ENCODE measurements at regions not wholly inside any gene's neighbourhood (a gene's known extent, or its start where the extent isn't known, plus 50 kb on each side); places are given as distances from the start of the nearest gene placed in this dataset.
"Not testable (repeated sequence)": the region's sequence is repeated elsewhere in the genome, so short reads cannot be mapped to it uniquely, and the experiment has no call there.

DNA sequence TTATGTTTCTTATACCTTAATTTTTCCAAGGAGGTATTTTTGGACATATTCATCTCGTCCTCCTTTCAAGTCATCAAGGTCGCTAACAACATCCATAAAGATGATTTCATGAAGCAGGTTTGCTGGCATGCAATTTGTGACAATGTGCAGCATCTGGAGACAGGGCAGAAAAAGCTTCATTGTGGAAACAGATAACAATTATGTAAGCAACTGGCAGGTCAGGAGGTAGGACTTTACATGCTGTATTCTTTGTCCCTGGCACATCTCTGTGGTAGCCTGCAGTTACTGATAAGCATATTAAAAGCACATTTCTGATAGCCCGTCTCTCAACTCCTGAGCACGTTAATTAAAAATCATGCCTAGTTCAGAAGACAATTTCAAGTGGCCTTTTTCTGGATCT is 156.8 kb downstream of the LEPR start:
- Mint-ChIP-seq H3K4me3 (ENCODE audit: low read depth, unreplicated experiment) (no peak overlapping the region), H3K27ac (ENCODE audit: unreplicated experiment) (no peak overlapping the region), H3K9me3 (ENCODE audit: low read depth, unreplicated experiment) (no peaks in the 10 kb centered on the region), H3K36me3 (ENCODE audit: insufficient read depth, unreplicated experiment) (no peaks in the 10 kb centered on the region), H3K4me1 (ENCODE audit: low read depth, unreplicated experiment) (no peaks in the 10 kb centered on the region), H3K27me3 (ENCODE audit: unreplicated experiment) (no peaks in the 10 kb centered on the region)
- TF ChIP-seq CTCF (IDR thresholded peaks at IDR 0.05; ENCODE audit: unreplicated experiment) = no peak
- CTCF ChIA-PET = no interaction called here
- BruUV-seq (replicated peaks) = no TSS peak
- intact Hi-C loops (cut with micrococcal nuclease; ENCODE audit: unreplicated experiment) = no loop called here
- DNase-seq = no peak

DNA sequence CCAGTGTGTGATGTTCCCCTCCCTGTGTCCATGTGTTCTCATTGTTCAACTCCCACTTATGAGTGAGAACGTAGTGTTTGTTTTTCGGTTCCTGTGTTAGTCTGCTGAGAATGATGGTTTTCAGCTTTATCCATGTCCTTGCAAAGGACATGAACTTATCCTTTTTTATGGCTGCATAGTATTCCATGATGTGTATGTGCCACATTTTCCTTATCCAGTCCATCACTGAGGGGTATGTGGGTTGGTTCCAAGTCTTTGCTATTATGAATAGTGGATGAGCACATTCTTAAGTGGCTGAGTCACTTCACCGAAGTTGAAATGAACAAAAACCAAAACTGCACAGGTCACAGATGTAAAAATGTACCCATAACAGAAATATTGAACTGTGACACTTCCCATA is 157.5 kb downstream of the LEPR start:
- CTCF ChIA-PET; H3K4me3 Mint-ChIP-seq (ENCODE audit: low read depth, unreplicated experiment); H3K27ac Mint-ChIP-seq (ENCODE audit: unreplicated experiment); BruUV-seq (replicated peaks); intact Hi-C loops (cut with micrococcal nuclease; ENCODE audit: unreplicated experiment); H3K9me3 Mint-ChIP-seq (ENCODE audit: low read depth, unreplicated experiment); H3K36me3 Mint-ChIP-seq (ENCODE audit: insufficient read depth, unreplicated experiment); H3K4me1 Mint-ChIP-seq (ENCODE audit: low read depth, unreplicated experiment); H3K27me3 Mint-ChIP-seq (ENCODE audit: unreplicated experiment); DNase-seq: not testable (repeated sequence)

- Mint-ChIP-seq H3K4me1 (ENCODE audit: low read depth, unreplicated experiment) (no peaks in the 10 kb centered on the region), H3K9me3 (ENCODE audit: low read depth, unreplicated experiment) (no peaks in the 10 kb centered on the region), H3K36me3 (ENCODE audit: insufficient read depth, unreplicated experiment) (no peaks in the 10 kb centered on the region), H3K27me3 (ENCODE audit: unreplicated experiment) (no peaks in the 10 kb centered on the region), H3K27ac (ENCODE audit: unreplicated experiment) (no peak overlapping the region), H3K4me3 (ENCODE audit: low read depth, unreplicated experiment) (no peak overlapping the region)
- intact Hi-C loops (cut with micrococcal nuclease; ENCODE audit: unreplicated experiment) = loop anchor here (1.0 kb wide), 1 partner anchor 150 kb away; no protein-coding TSS in a partner anchor
- DNase-seq = peak; percentile 5
- no peak for TF ChIP-seq CTCF (IDR thresholded peaks at IDR 0.05; ENCODE audit: unreplicated experiment)
- no TSS peak for BruUV-seq (replicated peaks)
- CTCF ChIA-PET = no interaction called here
These were observed 160.7 kb downstream of the LEPR start for GRCh38 chr1:65581119-65581518.

- no TSS peak for BruUV-seq (replicated peaks)
- intact Hi-C loops (cut with micrococcal nuclease; ENCODE audit: unreplicated experiment) = no loop called here
- CTCF ChIA-PET = no interaction called here
These were observed 163.9 kb downstream of the LEPR start for GRCh38 chr1:65584399-65584798.

DNA sequence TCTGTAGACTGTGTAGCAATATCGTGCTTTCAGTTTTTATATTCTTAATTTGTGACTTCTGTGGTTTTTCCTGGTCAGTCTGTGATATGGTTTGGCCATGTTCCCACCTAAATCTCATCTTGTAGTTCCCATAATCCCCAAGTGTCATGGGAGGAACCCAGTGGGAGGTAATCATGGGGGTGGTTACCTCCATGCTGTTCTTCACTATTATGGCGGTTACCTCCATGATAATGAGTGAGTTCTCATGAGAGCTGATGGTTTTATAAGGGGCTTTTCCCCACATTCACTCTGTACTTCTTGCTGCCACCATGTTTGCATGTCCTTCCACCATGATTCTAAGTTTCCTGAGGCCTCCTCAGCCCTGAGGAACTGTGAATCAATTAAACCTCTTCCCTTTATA is 169.8 kb downstream of the LEPR start:
- CTCF ChIA-PET = no interaction called here
- no peak for TF ChIP-seq CTCF (IDR thresholded peaks at IDR 0.05; ENCODE audit: unreplicated experiment)
- no peak overlapping the region for H3K4me3 Mint-ChIP-seq (ENCODE audit: low read depth, unreplicated experiment)
- no peak for DNase-seq
- H3K36me3 Mint-ChIP-seq (ENCODE audit: insufficient read depth, unreplicated experiment) = no peaks in the 10 kb centered on the region
- H3K9me3 Mint-ChIP-seq (ENCODE audit: low read depth, unreplicated experiment) = no peaks in the 10 kb centered on the region
- no peaks in the 10 kb centered on the region for H3K27me3 Mint-ChIP-seq (ENCODE audit: unreplicated experiment)
- no peaks in the 10 kb centered on the region for H3K4me1 Mint-ChIP-seq (ENCODE audit: low read depth, unreplicated experiment)
- H3K27ac Mint-ChIP-seq (ENCODE audit: unreplicated experiment) = no peak overlapping the region
- BruUV-seq (replicated peaks) = no TSS peak
- intact Hi-C loops (cut with micrococcal nuclease; ENCODE audit: unreplicated experiment) = no loop called here

More at GRCh38 chr1:65584399-65584798, 163.9 kb downstream of the LEPR start:
- Mint-ChIP-seq H3K27ac (ENCODE audit: unreplicated experiment) (no peak overlapping the region), H3K36me3 (ENCODE audit: insufficient read depth, unreplicated experiment) (no peaks in the 10 kb centered on the region), H3K4me1 (ENCODE audit: low read depth, unreplicated experiment) (no peaks in the 10 kb centered on the region), H3K27me3 (ENCODE audit: unreplicated experiment) (no peaks in the 10 kb centered on the region), H3K9me3 (ENCODE audit: low read depth, unreplicated experiment) (no peaks in the 10 kb centered on the region), H3K4me3 (ENCODE audit: low read depth, unreplicated experiment) (no peak overlapping the region)
- TF ChIP-seq CTCF (IDR thresholded peaks at IDR 0.05; ENCODE audit: unreplicated experiment) = no peak
- DNase-seq = no peak
